ENCODE measurements at regions not wholly inside any gene's neighbourhood (a gene's known extent, or its start where the extent isn't known, plus 50 kb on each side); places are given as distances from the start of the nearest gene placed in this dataset.

DNA sequence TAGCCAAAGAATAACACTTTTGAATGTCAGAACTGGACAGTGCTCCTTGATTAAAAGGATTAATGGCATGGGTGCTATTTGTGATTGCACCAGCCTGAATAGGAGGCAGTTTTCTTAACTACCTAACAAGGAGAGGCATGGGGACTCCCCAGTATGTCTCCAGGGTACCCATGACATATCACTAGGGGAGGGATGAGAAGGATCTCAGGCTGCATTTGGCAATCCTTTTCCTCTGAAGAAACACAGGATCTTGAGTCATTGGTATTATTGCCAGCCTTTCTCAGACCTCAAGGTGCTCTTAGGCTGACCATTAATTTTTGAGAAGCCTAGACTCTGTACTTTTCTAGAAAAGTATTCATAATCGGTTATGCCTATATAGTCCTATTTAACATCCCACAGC lies 77.5 kb upstream of the NPVF start:
- Histone ChIP-seq H3K27ac (no peak overlapping the region), H3K36me3 (replicated peaks in 1 of 2) (no peaks in the 10 kb centered on the region), H3K4me1 (replicated peaks in 1 of 2) (no peaks in the 10 kb centered on the region), H3K27me3 (no peaks in the 10 kb centered on the region), H3K9me3 (replicated peaks in 1 of 3) (no peaks in the 10 kb centered on the region), H3K4me3 (no peak overlapping the region)
- intact Hi-C loops (cut with DNase I): no loop called here
- WGBS, 4 donors: 88 to 97% (median 90%) methylated on average over 1 of the region's 1 CpG
- no peak for DNase-seq
- TF ChIP-seq, protein P1, sequence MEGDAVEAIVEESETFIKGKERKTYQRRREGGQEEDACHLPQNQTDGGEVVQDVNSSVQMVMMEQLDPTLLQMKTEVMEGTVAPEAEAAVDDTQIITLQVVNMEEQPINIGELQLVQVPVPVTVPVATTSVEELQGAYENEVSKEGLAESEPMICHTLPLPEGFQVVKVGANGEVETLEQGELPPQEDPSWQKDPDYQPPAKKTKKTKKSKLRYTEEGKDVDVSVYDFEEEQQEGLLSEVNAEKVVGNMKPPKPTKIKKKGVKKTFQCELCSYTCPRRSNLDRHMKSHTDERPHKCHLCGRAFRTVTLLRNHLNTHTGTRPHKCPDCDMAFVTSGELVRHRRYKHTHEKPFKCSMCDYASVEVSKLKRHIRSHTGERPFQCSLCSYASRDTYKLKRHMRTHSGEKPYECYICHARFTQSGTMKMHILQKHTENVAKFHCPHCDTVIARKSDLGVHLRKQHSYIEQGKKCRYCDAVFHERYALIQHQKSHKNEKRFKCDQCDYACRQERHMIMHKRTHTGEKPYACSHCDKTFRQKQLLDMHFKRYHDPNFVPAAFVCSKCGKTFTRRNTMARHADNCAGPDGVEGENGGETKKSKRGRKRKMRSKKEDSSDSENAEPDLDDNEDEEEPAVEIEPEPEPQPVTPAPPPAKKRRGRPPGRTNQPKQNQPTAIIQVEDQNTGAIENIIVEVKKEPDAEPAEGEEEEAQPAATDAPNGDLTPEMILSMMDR (IDR thresholded peaks at IDR 0.05): no peak
- no peak for TF ChIP-seq POLR2A (IDR thresholded peaks at IDR 0.05)

DNA sequence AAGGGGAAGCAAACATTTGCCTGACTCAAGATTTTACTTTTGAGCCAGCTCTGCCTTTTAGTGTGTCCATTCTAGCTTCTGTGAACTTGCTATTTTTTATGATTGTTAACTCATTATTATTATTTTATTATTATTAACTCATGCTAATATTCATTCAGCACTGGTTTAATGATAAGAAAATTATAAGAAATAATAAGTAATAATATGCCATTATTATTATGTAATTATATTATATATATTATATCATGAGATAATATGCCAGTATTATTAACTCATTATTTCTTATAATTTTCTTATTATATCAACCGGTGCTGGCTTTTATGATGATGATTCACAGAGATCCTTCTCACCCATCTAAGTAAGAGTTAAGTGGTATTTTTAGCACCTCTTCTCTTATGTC lies 79.3 kb upstream of the NPVF start:
- H3K36me3 ChIP-seq (replicated peaks in 1 of 2): no peaks in the 10 kb centered on the region
- no peaks in the 10 kb centered on the region for H3K27me3 ChIP-seq
- no peak for TF ChIP-seq POLR2A (IDR thresholded peaks at IDR 0.05)
- TF ChIP-seq, protein P1 (IDR thresholded peaks at IDR 0.05): no peak
- DNase-seq: no peak
- H3K4me3 ChIP-seq: no peak overlapping the region
- no peaks in the 10 kb centered on the region for H3K4me1 ChIP-seq (replicated peaks in 1 of 2)
- no peaks in the 10 kb centered on the region for H3K9me3 ChIP-seq (replicated peaks in 1 of 3)
- intact Hi-C loops (cut with DNase I): no loop called here
- no peak overlapping the region for H3K27ac ChIP-seq
- 76 to 94% (median 87%) methylated on average over 1 of the region's 1 CpG for WGBS, 4 donors

DNA sequence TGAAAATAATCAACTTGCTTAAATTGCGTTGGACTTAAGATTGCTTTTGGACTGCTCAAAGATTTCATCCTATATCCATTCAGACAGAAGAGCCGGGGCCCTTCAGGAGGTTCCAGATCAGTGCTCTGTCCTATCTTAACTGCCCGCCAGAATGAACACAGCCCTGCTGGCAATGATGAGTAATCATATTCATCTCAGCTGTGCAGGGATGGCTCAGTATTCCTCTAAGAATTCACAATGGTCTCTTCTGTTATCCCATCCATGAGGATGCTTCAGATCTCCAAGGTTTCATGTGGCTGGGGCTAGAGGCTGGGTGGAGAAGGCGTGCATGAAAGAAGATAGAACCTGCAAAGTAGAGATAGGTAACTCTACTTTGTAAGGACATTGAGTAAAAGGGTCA lies 80.0 kb upstream of the NPVF start:
- intact Hi-C loops (cut with DNase I): no loop called here
- H3K4me1 ChIP-seq (replicated peaks in 1 of 2): no peaks in the 10 kb centered on the region
- H3K4me3 ChIP-seq: no peak overlapping the region
- WGBS, 4 donors: 66 to 93% (median 87%) methylated on average over 4 of the region's 4 CpGs
- H3K9me3 ChIP-seq (replicated peaks in 1 of 3): no peaks in the 10 kb centered on the region
- no peak for DNase-seq
- TF ChIP-seq, protein P1 (IDR thresholded peaks at IDR 0.05): no peak
- no peak for TF ChIP-seq POLR2A (IDR thresholded peaks at IDR 0.05)
- no peaks in the 10 kb centered on the region for H3K27me3 ChIP-seq
- no peaks in the 10 kb centered on the region for H3K36me3 ChIP-seq (replicated peaks in 1 of 2)
- no peak overlapping the region for H3K27ac ChIP-seq

DNA sequence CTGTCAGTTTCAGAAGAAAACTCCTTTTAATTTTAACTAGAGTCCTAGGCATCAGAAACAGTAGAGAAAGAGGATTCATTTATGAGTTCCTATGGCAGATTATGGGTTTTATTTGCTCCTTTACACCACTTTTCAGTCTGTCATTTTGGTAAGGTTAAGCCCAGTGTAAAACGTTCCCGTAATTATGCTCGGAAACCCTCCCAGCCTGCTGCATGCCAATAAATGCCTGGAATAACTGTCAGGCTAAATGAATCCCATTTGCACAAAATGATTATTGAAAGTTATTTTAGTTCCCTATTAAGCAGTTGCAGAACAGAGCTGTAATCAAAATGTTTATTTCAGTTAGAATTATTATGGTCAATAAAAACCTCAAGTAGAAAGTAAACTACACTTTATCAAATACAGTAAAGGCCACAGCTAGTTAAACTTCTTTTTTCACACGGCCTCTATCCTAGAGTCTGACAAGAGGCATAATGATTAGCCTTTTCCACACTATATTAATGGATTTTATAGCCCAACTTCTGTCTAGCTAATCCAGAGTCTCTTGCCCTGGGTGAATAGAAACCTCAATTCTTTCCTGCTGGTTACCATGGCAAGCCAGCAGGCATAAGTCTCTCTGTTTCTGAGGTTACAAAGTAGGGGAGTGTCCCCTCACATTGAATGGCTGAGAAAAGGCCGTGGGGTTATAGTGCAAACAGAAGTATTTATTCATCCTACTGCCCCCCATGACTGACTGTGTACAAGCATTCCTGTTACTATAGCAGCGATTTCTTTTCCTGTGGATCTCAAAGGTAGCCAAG lies 80.8 kb upstream of the NPVF start:
- no peak for DNase-seq
- intact Hi-C loops (cut with DNase I): no loop called here
- Histone ChIP-seq H3K4me3 (no peak overlapping the region), H3K27me3 (no peaks in the 10 kb centered on the region), H3K36me3 (replicated peaks in 1 of 2) (no peaks in the 10 kb centered on the region), H3K4me1 (replicated peaks in 1 of 2) (peaks cover under 1 to 2% of the 10 kb centered on the region in 2 donors), H3K9me3 (replicated peaks in 1 of 3) (no peaks in the 10 kb centered on the region), H3K27ac (no peak overlapping the region)
- WGBS, 4 donors: 78 to 85% (median 81%) methylated on average over 6 of the region's 6 CpGs
- TF ChIP-seq POLR2A (IDR thresholded peaks at IDR 0.05): no peak
- TF ChIP-seq, protein P1 (IDR thresholded peaks at IDR 0.05): no peak

Data from adrenal gland (tissue), 9 donors.